Suprapubic skin (tissue), 4 donors: ENCODE measurements at regions not wholly inside any gene's neighbourhood (a gene's known extent, or its start where the extent isn't known, plus 50 kb on each side); places are given as distances from the start of the nearest gene placed in this dataset.

Source experiments
- DNase-seq, 2 donors: peaks; one replicate each; pipeline ENCODE4 v3.0.0-alpha.2; 2019; ENCODE audit warnings: low spot score in 2 of 2
- H3K27ac ChIP-seq: fragments of 200-600 bp; sonication (generic); one replicate; pipeline ENCODE4 v1.5.1; 2019
- H3K27me3 ChIP-seq: fragments of 200-600 bp; sonication (generic); one replicate; pipeline ENCODE4 v1.5.1; 2019
- H3K36me3 ChIP-seq: fragments of 200-600 bp; sonication (generic); one replicate; pipeline ENCODE4 v1.5.1; 2019
- H3K4me1 ChIP-seq: fragments of 200-600 bp; sonication (generic); one replicate; pipeline ENCODE4 v1.5.1; 2019
- H3K4me3 ChIP-seq: fragments of 200-600 bp; sonication (generic); one replicate; pipeline ENCODE4 v1.5.1; 2019; ENCODE audit warnings: mild to moderate bottlenecking
- H3K9me3 ChIP-seq: fragments of 200-600 bp; sonication (generic); one replicate; pipeline ENCODE4 v1.5.1; 2019
- EP300 ChIP-seq: sonication (generic); formaldehyde crosslinking; IDR thresholded peaks from one replicate; pipeline ENCODE4 v1.6.1; 2017; ENCODE audit warnings: antibody characterized with exemption
- POLR2A ChIP-seq, 2 donors: fragments of 450-650 bp; IDR thresholded peaks; one replicate each; pipeline ENCODE4 v1.6.1; 2017; ENCODE audit warnings: antibody characterized with exemption in 2 of 2, mild to moderate bottlenecking in 2 of 2, moderate library complexity in 2 of 2
- POLR2AphosphoS5 ChIP-seq, 3 donors: sonication (generic); formaldehyde crosslinking; IDR thresholded peaks; one replicate each; pipeline ENCODE4 v1.6.1; 2017; ENCODE audit warnings: antibody characterized with exemption in 3 of 3
- WGBS: methylation state at CpG from one replicate; pipeline ENCODE4 v1.1.5; 2018; 5-methylcytosine and 5-hydroxymethylcytosine counted together
- TF ChIP-seq, protein P1 (sequence below), 2 donors: fragments of 200-600 bp in 1 of 2; fragments of 450-650 bp in 1 of 2; sonication (generic) in 1 of 2; IDR thresholded peaks; one replicate each; pipeline ENCODE4 v1.5.1; 2016 to 2019; ENCODE audit warnings: antibody characterized with exemption in 2 of 2, mild to moderate bottlenecking in 1 of 2, moderate library complexity in 1 of 2

DNA sequence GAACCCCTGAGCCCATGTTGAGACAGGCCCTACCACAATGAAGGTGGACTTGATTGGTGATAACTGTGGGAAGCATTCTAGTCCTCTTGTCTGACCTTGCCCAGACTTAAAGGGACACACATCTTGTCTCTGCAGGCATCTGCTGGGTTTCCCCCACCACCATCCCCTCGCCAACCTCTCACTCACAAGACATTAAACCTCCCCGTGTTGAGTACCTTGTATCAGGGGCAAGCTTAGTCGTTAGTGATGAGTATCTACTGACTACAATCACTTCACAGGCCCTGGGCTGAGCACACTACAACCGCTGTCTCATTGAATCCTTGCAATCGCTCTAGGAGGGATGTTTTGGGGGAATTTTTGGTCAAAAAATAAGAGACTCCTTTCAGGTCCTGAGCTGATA is 86.0 kb downstream of the ICOS start:
- no peak overlapping the region for H3K4me3 ChIP-seq
- peaks cover 7% of the 10 kb centered on the region for H3K4me1 ChIP-seq
- no peak overlapping the region for H3K27ac ChIP-seq
- TF ChIP-seq POLR2A (IDR thresholded peaks at IDR 0.05) (no peak), POLR2AphosphoS5 (IDR thresholded peaks at IDR 0.05) (no peak), EP300 (no peak)
- TF ChIP-seq, protein P1, sequence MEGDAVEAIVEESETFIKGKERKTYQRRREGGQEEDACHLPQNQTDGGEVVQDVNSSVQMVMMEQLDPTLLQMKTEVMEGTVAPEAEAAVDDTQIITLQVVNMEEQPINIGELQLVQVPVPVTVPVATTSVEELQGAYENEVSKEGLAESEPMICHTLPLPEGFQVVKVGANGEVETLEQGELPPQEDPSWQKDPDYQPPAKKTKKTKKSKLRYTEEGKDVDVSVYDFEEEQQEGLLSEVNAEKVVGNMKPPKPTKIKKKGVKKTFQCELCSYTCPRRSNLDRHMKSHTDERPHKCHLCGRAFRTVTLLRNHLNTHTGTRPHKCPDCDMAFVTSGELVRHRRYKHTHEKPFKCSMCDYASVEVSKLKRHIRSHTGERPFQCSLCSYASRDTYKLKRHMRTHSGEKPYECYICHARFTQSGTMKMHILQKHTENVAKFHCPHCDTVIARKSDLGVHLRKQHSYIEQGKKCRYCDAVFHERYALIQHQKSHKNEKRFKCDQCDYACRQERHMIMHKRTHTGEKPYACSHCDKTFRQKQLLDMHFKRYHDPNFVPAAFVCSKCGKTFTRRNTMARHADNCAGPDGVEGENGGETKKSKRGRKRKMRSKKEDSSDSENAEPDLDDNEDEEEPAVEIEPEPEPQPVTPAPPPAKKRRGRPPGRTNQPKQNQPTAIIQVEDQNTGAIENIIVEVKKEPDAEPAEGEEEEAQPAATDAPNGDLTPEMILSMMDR (IDR thresholded peaks at IDR 0.05): no peak
- H3K36me3 ChIP-seq: no peaks in the 10 kb centered on the region
- H3K9me3 ChIP-seq: no peaks in the 10 kb centered on the region
- no peaks in the 10 kb centered on the region for H3K27me3 ChIP-seq
- 81% methylated on average over 5 of the region's 5 CpGs for WGBS
- DNase-seq: no peak

DNA sequence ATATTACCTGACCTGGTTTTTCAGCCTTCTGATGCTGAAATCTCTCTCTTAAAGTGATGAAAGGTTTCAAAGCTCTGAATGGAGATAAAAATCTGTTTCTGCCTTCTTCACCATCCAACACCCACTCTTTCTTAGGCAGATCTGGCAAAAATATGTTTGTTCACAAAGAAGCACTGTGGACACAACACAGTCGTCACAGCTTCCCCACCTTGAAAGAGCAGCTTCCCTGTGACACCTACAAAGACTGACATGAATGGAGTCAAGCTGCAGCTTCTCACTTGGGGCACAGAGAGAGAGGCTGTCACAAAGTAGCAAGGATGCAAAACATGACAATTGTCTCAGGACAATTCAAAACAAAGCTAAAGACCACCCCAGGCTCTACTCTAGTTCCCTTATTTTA is 86.5 kb downstream of the ICOS start:
- TF ChIP-seq POLR2AphosphoS5 (IDR thresholded peaks at IDR 0.05): no peak
- TF ChIP-seq, protein P1 (IDR thresholded peaks at IDR 0.05): no peak
- TF ChIP-seq POLR2A (IDR thresholded peaks at IDR 0.05): no peak
- TF ChIP-seq EP300: no peak
- Histone ChIP-seq H3K9me3 (no peaks in the 10 kb centered on the region), H3K4me1 (peaks cover 7% of the 10 kb centered on the region), H3K27ac (no peak overlapping the region), H3K4me3 (no peak overlapping the region), H3K36me3 (no peaks in the 10 kb centered on the region), H3K27me3 (no peaks in the 10 kb centered on the region)
- 86% methylated on average over 1 of the region's 1 CpG for WGBS
- DNase-seq: no peak

DNA sequence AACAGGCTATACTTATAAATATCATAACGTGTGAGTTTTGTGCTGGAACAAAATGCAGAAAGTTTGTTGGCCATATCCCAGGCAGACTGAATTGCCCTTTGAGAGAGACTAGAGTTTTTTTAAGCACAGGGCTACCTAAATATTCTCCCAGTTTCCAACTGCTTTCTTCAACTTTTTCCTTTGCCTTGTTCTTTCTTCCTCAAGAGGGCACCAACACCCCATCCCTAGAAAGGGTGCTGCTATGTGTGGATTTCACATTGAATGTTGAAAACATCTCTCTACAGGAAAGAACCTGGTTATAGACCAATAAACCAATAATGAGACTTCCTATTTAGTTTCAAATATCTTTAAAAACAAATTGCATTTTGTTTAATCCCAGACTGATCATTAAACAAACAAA is 87.9 kb downstream of the ICOS start:
- Histone ChIP-seq H3K4me1 (peaks cover 7% of the 10 kb centered on the region), H3K27ac (no peak overlapping the region), H3K4me3 (no peak overlapping the region), H3K27me3 (no peaks in the 10 kb centered on the region), H3K9me3 (no peaks in the 10 kb centered on the region), H3K36me3 (no peaks in the 10 kb centered on the region)
- no peak for DNase-seq
- 9% methylated on average over 1 of the region's 1 CpG for WGBS
- TF ChIP-seq, protein P1 (IDR thresholded peaks at IDR 0.05): peak; percentile 26 to 48
- TF ChIP-seq POLR2A (IDR thresholded peaks at IDR 0.05) (no peak), POLR2AphosphoS5 (IDR thresholded peaks at IDR 0.05) (no peak), EP300 (no peak)

DNA sequence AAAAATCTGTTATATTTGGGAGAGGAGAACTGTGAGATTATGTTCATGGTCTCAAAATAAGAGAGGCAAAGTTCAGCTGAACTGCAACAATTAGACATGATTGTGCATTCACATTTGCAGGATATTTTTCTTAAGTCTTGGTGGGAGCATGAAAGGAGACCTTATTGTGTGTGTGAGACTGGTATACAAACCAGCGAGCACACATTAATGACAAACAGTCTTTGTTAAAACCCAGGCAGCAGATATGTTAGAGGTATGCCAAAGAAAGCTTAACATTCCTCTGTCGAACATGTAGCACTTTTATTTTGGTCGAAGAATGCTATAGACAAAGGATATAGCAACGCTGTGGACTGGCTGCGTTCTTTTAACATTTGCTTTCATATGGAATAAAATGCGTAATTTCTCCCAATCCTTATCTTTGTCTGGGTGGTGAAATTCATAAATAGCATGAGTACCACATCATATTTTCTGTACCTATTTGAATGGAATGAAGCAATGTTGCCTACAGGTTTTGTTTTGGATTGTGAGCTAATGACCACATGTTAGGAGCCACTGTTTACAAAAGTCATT is 88.4 kb downstream of the ICOS start:
- DNase-seq: no peak
- peaks cover 7% of the 10 kb centered on the region for H3K4me1 ChIP-seq
- no peak overlapping the region for H3K27ac ChIP-seq
- no peak for TF ChIP-seq POLR2A (IDR thresholded peaks at IDR 0.05)
- TF ChIP-seq, protein P1 (IDR thresholded peaks at IDR 0.05): no peak
- TF ChIP-seq EP300: no peak
- TF ChIP-seq POLR2AphosphoS5 (IDR thresholded peaks at IDR 0.05): no peak
- no peaks in the 10 kb centered on the region for H3K27me3 ChIP-seq
- H3K4me3 ChIP-seq: no peak overlapping the region
- H3K9me3 ChIP-seq: no peaks in the 10 kb centered on the region
- H3K36me3 ChIP-seq: no peaks in the 10 kb centered on the region
- WGBS: 73% methylated on average over 6 of the region's 6 CpGs

DNA sequence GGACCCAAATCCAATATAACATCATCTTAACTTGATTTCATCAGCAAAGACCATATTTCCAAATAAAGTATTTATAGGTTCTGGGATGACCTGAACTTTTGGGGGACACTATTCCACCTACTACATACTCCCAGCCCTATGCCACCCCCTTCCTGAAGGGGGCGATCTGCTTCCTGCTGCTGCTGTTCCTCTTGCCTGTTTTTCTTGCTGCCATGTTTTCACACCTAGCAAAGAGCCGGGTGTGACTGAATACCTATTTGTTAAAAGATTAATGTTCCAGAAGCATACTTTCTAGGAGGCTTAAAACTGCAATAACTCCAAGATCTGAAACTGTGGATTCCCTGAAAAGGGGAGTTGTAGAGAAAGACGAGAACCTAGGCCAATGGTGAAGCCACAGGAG is 89.7 kb downstream of the ICOS start:
- Histone ChIP-seq H3K4me1 (peaks cover 14% of the 10 kb centered on the region), H3K4me3 (no peak overlapping the region), H3K9me3 (no peaks in the 10 kb centered on the region), H3K27ac (no peak overlapping the region), H3K36me3 (no peaks in the 10 kb centered on the region), H3K27me3 (no peaks in the 10 kb centered on the region)
- TF ChIP-seq, protein P1 (IDR thresholded peaks at IDR 0.05): no peak
- TF ChIP-seq POLR2AphosphoS5 (IDR thresholded peaks at IDR 0.05): no peak
- no peak for TF ChIP-seq POLR2A (IDR thresholded peaks at IDR 0.05)
- TF ChIP-seq EP300: no peak
- no peak for DNase-seq
- WGBS: 90% methylated on average over 3 of the region's 3 CpGs
